Glutamatergic neuron (in vitro differentiated cells): ENCODE measurements at regions not wholly inside any gene's neighbourhood (a gene's known extent, or its start where the extent isn't known, plus 50 kb on each side); places are given as distances from the start of the nearest gene placed in this dataset.

Experiments used
- DNase-seq: peaks from one replicate; pipeline ENCODE4 v3.0.0; 2022
- H3K27ac Mint-ChIP-seq: one replicate; pipeline ENCODE4 v1.8.0; 2020; ENCODE audit warnings: mild to moderate bottlenecking, mixed read lengths, inconsistent platforms; ENCODE audit not compliant: unreplicated experiment
- H3K27me3 Mint-ChIP-seq: one replicate; pipeline ENCODE4 v1.8.0; 2020; ENCODE audit warnings: mild to moderate bottlenecking, moderate library complexity, mixed read lengths, inconsistent platforms; ENCODE audit not compliant: unreplicated experiment
- H3K36me3 Mint-ChIP-seq: one replicate; pipeline ENCODE4 v1.8.0; 2020; ENCODE audit warnings: mild to moderate bottlenecking, mixed read lengths, inconsistent platforms; ENCODE audit not compliant: unreplicated experiment
- H3K4me1 Mint-ChIP-seq: one replicate; pipeline ENCODE4 v1.8.0; 2020; ENCODE audit warnings: mild to moderate bottlenecking, low read depth, mixed read lengths, inconsistent platforms; ENCODE audit not compliant: unreplicated experiment
- H3K4me3 Mint-ChIP-seq: one replicate; pipeline ENCODE4 v1.8.0; 2020; ENCODE audit warnings: mild to moderate bottlenecking, mixed read lengths, inconsistent platforms; ENCODE audit not compliant: unreplicated experiment
- H3K9me3 Mint-ChIP-seq: one replicate; pipeline ENCODE4 v1.8.0; 2020; ENCODE audit warnings: mild to moderate bottlenecking, moderate library complexity, mixed read lengths, inconsistent platforms; ENCODE audit not compliant: unreplicated experiment
- CTCF ChIP-seq: fragments of 200-600 bp; sonication (generic); IDR thresholded peaks from one replicate; pipeline ENCODE4 v1.5.0; 2021; ENCODE audit not compliant: partially characterized antibody, unreplicated experiment

- no peak for DNase-seq
- H3K4me1 Mint-ChIP-seq, result peaks cover 7% of the 10 kb centered on the region
- TF ChIP-seq CTCF, result no peak
- no peak overlapping the region for H3K27ac Mint-ChIP-seq
- peaks cover 7% of the 10 kb centered on the region for H3K27me3 Mint-ChIP-seq
- peaks cover 2% of the 10 kb centered on the region for H3K9me3 Mint-ChIP-seq
- peaks cover 4% of the 10 kb centered on the region for H3K36me3 Mint-ChIP-seq
- no peak overlapping the region for H3K4me3 Mint-ChIP-seq
Measured at GRCh38 chr16:31702796-31703195, 170.8 kb upstream of the ZNF267 start.

GRCh38 chr16:31703526-31704128, 170.0 kb upstream of the ZNF267 start:
- H3K4me3 Mint-ChIP-seq, result no peak overlapping the region

GRCh38 chr16:31704138-31704537, 169.5 kb upstream of the ZNF267 start:
- H3K27me3 Mint-ChIP-seq, result peaks cover 7% of the 10 kb centered on the region
- DNase-seq, result no peak
- TF ChIP-seq CTCF, result no peak
- peaks cover 4% of the 10 kb centered on the region for H3K36me3 Mint-ChIP-seq
- no peak overlapping the region for H3K4me3 Mint-ChIP-seq
- H3K27ac Mint-ChIP-seq, result no peak overlapping the region
- peaks cover 7% of the 10 kb centered on the region for H3K4me1 Mint-ChIP-seq
- H3K9me3 Mint-ChIP-seq, result peaks cover 2% of the 10 kb centered on the region

More at GRCh38 chr16:31703526-31704128, 170.0 kb upstream of the ZNF267 start:
- H3K4me1 Mint-ChIP-seq, result peaks cover 7% of the 10 kb centered on the region
- peaks cover 4% of the 10 kb centered on the region for H3K36me3 Mint-ChIP-seq
- no peak for TF ChIP-seq CTCF
- H3K27me3 Mint-ChIP-seq, result peaks cover 7% of the 10 kb centered on the region
- no peak overlapping the region for H3K27ac Mint-ChIP-seq
- DNase-seq, result no peak
- peaks cover 2% of the 10 kb centered on the region for H3K9me3 Mint-ChIP-seq

- Mint-ChIP-seq H3K27me3 (peaks cover 7% of the 10 kb centered on the region), H3K36me3 (peaks cover 9% of the 10 kb centered on the region), H3K4me3 (no peak overlapping the region), H3K9me3 (peaks cover 2% of the 10 kb centered on the region), H3K4me1 (peaks cover 7% of the 10 kb centered on the region), H3K27ac (no peak overlapping the region)
- DNase-seq, result no peak
- no peak for TF ChIP-seq CTCF
Measured at GRCh38 chr16:31705371-31705770, 168.2 kb upstream of the ZNF267 start.

- peaks cover 4% of the 10 kb centered on the region for H3K4me1 Mint-ChIP-seq
- peaks cover 2% of the 10 kb centered on the region for H3K9me3 Mint-ChIP-seq
- no peak overlapping the region for H3K4me3 Mint-ChIP-seq
- no peak for TF ChIP-seq CTCF
- peaks cover 7% of the 10 kb centered on the region for H3K27me3 Mint-ChIP-seq
- H3K36me3 Mint-ChIP-seq, result peaks cover 9% of the 10 kb centered on the region
- no peak overlapping the region for H3K27ac Mint-ChIP-seq
- DNase-seq, result no peak
Measured at GRCh38 chr16:31706318-31706717, 167.3 kb upstream of the ZNF267 start.
